A673 (cell line): ENCODE measurements at regions not wholly inside any gene's neighbourhood (a gene's known extent, or its start where the extent isn't known, plus 50 kb on each side); places are given as distances from the start of the nearest gene placed in this dataset.

Source experiments
- EZH2 ChIP-seq: fragments of 200-600 bp; sonication (generic); IDR thresholded peaks from 2 replicates; pipeline ENCODE4 v1.6.1; 2017; ENCODE audit warnings: borderline replicate concordance, low read depth, mild to moderate bottlenecking, mixed read lengths, antibody characterized with exemption, low read length; ENCODE audit not compliant: poor library complexity, severe bottlenecking
- TF ChIP-seq, protein P1 (sequence below): fragments of 300-800, 200-600 bp; sonication (generic); conservative IDR thresholded peaks from 2 replicates; pipeline ENCODE4 v1.5.1; 2017; ENCODE audit warnings: low read depth, mild to moderate bottlenecking, antibody characterized with exemption, low read length, moderate library complexity, mixed read lengths

DNA sequence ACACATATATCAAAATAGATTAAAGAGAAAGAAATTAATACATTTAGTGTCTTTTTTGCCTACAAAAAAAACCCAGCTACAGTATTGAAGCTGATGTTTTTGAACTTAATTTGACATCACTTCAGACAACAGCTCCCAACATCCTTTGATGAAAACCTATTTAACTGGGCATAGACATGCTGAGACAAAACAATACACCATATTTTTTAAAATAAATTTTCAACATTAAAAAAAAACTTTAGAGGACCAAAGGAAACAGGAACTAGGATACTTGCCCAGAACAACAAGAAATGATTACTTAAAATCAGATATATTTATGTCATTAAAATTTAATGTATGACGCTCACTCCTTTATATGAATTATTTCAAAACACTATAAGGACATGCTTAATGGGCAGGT is 178.1 kb downstream of the MREG start:
- TF ChIP-seq, protein P1, sequence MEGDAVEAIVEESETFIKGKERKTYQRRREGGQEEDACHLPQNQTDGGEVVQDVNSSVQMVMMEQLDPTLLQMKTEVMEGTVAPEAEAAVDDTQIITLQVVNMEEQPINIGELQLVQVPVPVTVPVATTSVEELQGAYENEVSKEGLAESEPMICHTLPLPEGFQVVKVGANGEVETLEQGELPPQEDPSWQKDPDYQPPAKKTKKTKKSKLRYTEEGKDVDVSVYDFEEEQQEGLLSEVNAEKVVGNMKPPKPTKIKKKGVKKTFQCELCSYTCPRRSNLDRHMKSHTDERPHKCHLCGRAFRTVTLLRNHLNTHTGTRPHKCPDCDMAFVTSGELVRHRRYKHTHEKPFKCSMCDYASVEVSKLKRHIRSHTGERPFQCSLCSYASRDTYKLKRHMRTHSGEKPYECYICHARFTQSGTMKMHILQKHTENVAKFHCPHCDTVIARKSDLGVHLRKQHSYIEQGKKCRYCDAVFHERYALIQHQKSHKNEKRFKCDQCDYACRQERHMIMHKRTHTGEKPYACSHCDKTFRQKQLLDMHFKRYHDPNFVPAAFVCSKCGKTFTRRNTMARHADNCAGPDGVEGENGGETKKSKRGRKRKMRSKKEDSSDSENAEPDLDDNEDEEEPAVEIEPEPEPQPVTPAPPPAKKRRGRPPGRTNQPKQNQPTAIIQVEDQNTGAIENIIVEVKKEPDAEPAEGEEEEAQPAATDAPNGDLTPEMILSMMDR: no peak
- no peak for TF ChIP-seq EZH2
